GM23338 (cell line): ENCODE measurements at regions not wholly inside any gene's neighbourhood (a gene's known extent, or its start where the extent isn't known, plus 50 kb on each side); places are given as distances from the start of the nearest gene placed in this dataset.
"Not testable (repeated sequence)": the region's sequence is repeated elsewhere in the genome, so short reads cannot be mapped to it uniquely, and the experiment has no call there.

Source experiments
- ATAC-seq: fragments of 200-7000 bp; cut with Tn5 transposase; 3 replicates; pipeline ENCODE4 v1.9.1; 2020
- DNase-seq: peaks from one replicate; pipeline ENCODE4 v3.0.0-alpha.2; 2015; ENCODE audit warnings: low spot score
- H2AFZ ChIP-seq: fragments of 200-600 bp; sonication (generic); 2 replicates; pipeline ENCODE4 v1.8.0; 2016; ENCODE audit warnings: antibody characterized with exemption, mild to moderate bottlenecking, moderate library complexity
- H3F3A ChIP-seq: fragments of 200-600 bp; sonication (generic); replicated peaks from 2 replicates; pipeline ENCODE4 v1.8.0; 2017; ENCODE audit warnings: antibody characterized with exemption, mixed run types, low read depth
- H3K27ac ChIP-seq: fragments of 200-600 bp; sonication (generic); 2 replicates; pipeline ENCODE4 v1.6.1; 2016; ENCODE audit warnings: low read depth
- H3K27me3 ChIP-seq: fragments of 200-600 bp; sonication (generic); 2 replicates; pipeline ENCODE4 v1.8.0; 2016; ENCODE audit warnings: mild to moderate bottlenecking, mixed run types, moderate library complexity; ENCODE audit not compliant: insufficient read depth
- H3K36me3 ChIP-seq: fragments of 200-600 bp; sonication (generic); 2 replicates; pipeline ENCODE4 v1.8.0; 2016; ENCODE audit warnings: mild to moderate bottlenecking; ENCODE audit not compliant: insufficient read depth
- H3K4me1 ChIP-seq: fragments of 200-600 bp; sonication (generic); 2 replicates; pipeline ENCODE4 v1.8.0; 2016; ENCODE audit warnings: mild to moderate bottlenecking, moderate library complexity; ENCODE audit not compliant: insufficient read depth
- H3K4me2 ChIP-seq: fragments of 200-600 bp; sonication (generic); 2 replicates; pipeline ENCODE4 v1.7.1; 2017; ENCODE audit warnings: mixed run types
- H3K4me3 ChIP-seq: fragments of 200-600 bp; sonication (generic); 2 replicates; pipeline ENCODE4 v1.6.1; 2016; ENCODE audit warnings: mixed run types
- H3K79me2 ChIP-seq: fragments of 200-600 bp; sonication (generic); replicated peaks from 2 replicates; pipeline ENCODE4 v1.8.0; 2017; ENCODE audit warnings: mild to moderate bottlenecking; ENCODE audit not compliant: insufficient read depth
- H3K9me2 ChIP-seq: fragments of 200-600 bp; sonication (generic); 2 replicates; pipeline ENCODE4 v1.8.0; 2017; ENCODE audit not compliant: insufficient read depth
- H4K20me1 ChIP-seq: fragments of 200-600 bp; sonication (generic); replicated peaks from 2 replicates; pipeline ENCODE4 v1.8.0; 2017; ENCODE audit warnings: mild to moderate bottlenecking; ENCODE audit not compliant: insufficient read depth
- H3K27ac Mint-ChIP-seq: 2 replicates; pipeline ENCODE4 v1.8.0; 2020; ENCODE audit warnings: inconsistent platforms, mild to moderate bottlenecking, moderate library complexity, mixed read lengths
- H3K27me3 Mint-ChIP-seq: 3 replicates; pipeline ENCODE4 v1.8.0; 2022; ENCODE audit warnings: low read depth, mild to moderate bottlenecking, moderate library complexity, mixed read lengths, inconsistent platforms; ENCODE audit not compliant: insufficient read depth, poor library complexity
- H3K36me3 Mint-ChIP-seq: 3 replicates; pipeline ENCODE4 v1.8.0; 2021; ENCODE audit warnings: low read depth, mild to moderate bottlenecking, inconsistent platforms, moderate library complexity, mixed read lengths
- H3K4me1 Mint-ChIP-seq: 3 replicates; pipeline ENCODE4 v1.8.0; 2020; ENCODE audit warnings: mild to moderate bottlenecking, inconsistent platforms, mixed read lengths
- H3K4me3 Mint-ChIP-seq: 3 replicates; pipeline ENCODE4 v1.8.0; 2021; ENCODE audit warnings: moderate library complexity, mild to moderate bottlenecking, inconsistent platforms, mixed read lengths
- H3K9me3 Mint-ChIP-seq: 3 replicates; pipeline ENCODE4 v1.8.0; 2020; ENCODE audit warnings: moderate library complexity, mild to moderate bottlenecking, inconsistent platforms, mixed read lengths
- CTCF ChIP-seq, 2 experiments: fragments of 200-600 bp in 1 of 2; sonication (generic) in 1 of 2; conservative IDR thresholded peaks; 2 replicates each; pipeline versions ENCODE4 v1.5.1 to v1.6.1; 2016 to 2017; ENCODE audit warnings: antibody characterized with exemption in 2 of 2, low read depth in 2 of 2, mild to moderate bottlenecking in 2 of 2, moderate library complexity in 1 of 2
- ETS1 ChIP-seq: IDR thresholded peaks from 2 replicates; pipeline ENCODE4 v1.6.1; 2016; ENCODE audit warnings: antibody characterized with exemption
- EZH2phosphoT487 ChIP-seq: fragments of 200-600 bp; sonication (generic); IDR thresholded peaks from one replicate; pipeline ENCODE4 v1.8.1; 2018; ENCODE audit warnings: antibody characterized with exemption; ENCODE audit not compliant: unreplicated experiment
- ZNF114 ChIP-seq: fragments of 250-450 bp; sonication (Bioruptor Pico); IDR thresholded peaks from 2 replicates; pipeline ENCODE4 v1.5.0; 2020; ENCODE audit warnings: mild to moderate bottlenecking, moderate library complexity
- ZNF331 ChIP-seq: fragments of 250-450 bp; sonication (Bioruptor Pico); IDR thresholded peaks from 2 replicates; pipeline ENCODE4 v1.5.0; 2020; ENCODE audit warnings: low read depth, mild to moderate bottlenecking, moderate library complexity
- ZNF462 ChIP-seq: fragments of 250-450 bp; sonication (Bioruptor Pico); IDR thresholded peaks from 2 replicates; pipeline ENCODE4 v1.5.0; 2020; ENCODE audit warnings: mild to moderate bottlenecking, moderate library complexity

GRCh38 chr1:147050654-147051053 is 112.5 kb downstream of the NBPF12 start:
- no peak overlapping the region for H3K4me3 ChIP-seq
- H3K36me3 ChIP-seq, result no peaks in the 10 kb centered on the region
- no peak for TF ChIP-seq ZNF331 (CRISPR knock-in tag)
- no peak for ATAC-seq
- H3K27ac ChIP-seq, result no peak overlapping the region
- H3K36me3 Mint-ChIP-seq, result no peaks in the 10 kb centered on the region; the same call in 2 of the 3 replicates
- no peaks in the 10 kb centered on the region for H3K4me1 ChIP-seq
- H3K9me3 Mint-ChIP-seq, result no peaks in the 10 kb centered on the region
- H4K20me1 ChIP-seq, result no peaks in the 10 kb centered on the region
- no peak overlapping the region for H3K27ac Mint-ChIP-seq
- H3K4me3 Mint-ChIP-seq, result no peak overlapping the region
- H3F3A ChIP-seq, result no peaks in the 10 kb centered on the region
- H3K27me3 ChIP-seq, result no peaks in the 10 kb centered on the region
- H3K4me1 Mint-ChIP-seq, result peaks cover 5% of the 10 kb centered on the region; the same call in 1 of the 3 replicates
- no peaks in the 10 kb centered on the region for H3K9me2 ChIP-seq
- no peaks in the 10 kb centered on the region for H3K27me3 Mint-ChIP-seq
- no peak overlapping the region for H2AFZ ChIP-seq
- no peak overlapping the region for H3K4me2 ChIP-seq
- DNase-seq, result no peak
- no peaks in the 10 kb centered on the region for H3K79me2 ChIP-seq

GRCh38 chr1:147046863-147047394 is 108.8 kb downstream of the NBPF12 start:
- not testable (repeated sequence) for H2AFZ ChIP-seq, H3K27me3 Mint-ChIP-seq, H3K36me3 Mint-ChIP-seq, H3K9me3 Mint-ChIP-seq, H3K4me3 ChIP-seq, H3K9me2 ChIP-seq, H4K20me1 ChIP-seq, DNase-seq, H3K27ac Mint-ChIP-seq, H3K4me1 ChIP-seq, H3F3A ChIP-seq, H3K4me2 ChIP-seq, H3K79me2 ChIP-seq, H3K4me3 Mint-ChIP-seq, H3K27me3 ChIP-seq, H3K27ac ChIP-seq, H3K4me1 Mint-ChIP-seq, H3K36me3 ChIP-seq, ATAC-seq

GRCh38 chr1:147046189-147046862 is 108.2 kb downstream of the NBPF12 start:
- H3K9me2 ChIP-seq, result no peaks in the 10 kb centered on the region
- no peak for ATAC-seq
- no peaks in the 10 kb centered on the region for H3K4me1 ChIP-seq
- no peaks in the 10 kb centered on the region for H3F3A ChIP-seq
- DNase-seq, result no peak
- H2AFZ ChIP-seq, result no peak overlapping the region
- Mint-ChIP-seq H3K36me3 (no peaks in the 10 kb centered on the region), H3K27me3 (no peaks in the 10 kb centered on the region), H3K4me3 (no peak overlapping the region), H3K27ac (no peak overlapping the region), H3K4me1 (no peaks in the 10 kb centered on the region), H3K9me3 (no peaks in the 10 kb centered on the region)
- H3K4me3 ChIP-seq, result no peak overlapping the region
- no peaks in the 10 kb centered on the region for H4K20me1 ChIP-seq
- H3K36me3 ChIP-seq, result no peaks in the 10 kb centered on the region
- TF ChIP-seq CTCF (conservative IDR thresholded peaks at IDR 0.05; ENCODE audit: low read depth in 2 of 2), result no peak
- TF ChIP-seq ZNF114 (CRISPR knock-in tag), result no peak
- no peak for TF ChIP-seq EZH2phosphoT487
- no peak for TF ChIP-seq ETS1
- no peak for TF ChIP-seq ZNF462 (CRISPR knock-in tag)
- no peak overlapping the region for H3K4me2 ChIP-seq
- H3K27me3 ChIP-seq, result no peaks in the 10 kb centered on the region
- H3K79me2 ChIP-seq, result no peaks in the 10 kb centered on the region
- H3K27ac ChIP-seq, result no peak overlapping the region
